EH (cell line): ENCODE measurements at regions not wholly inside any gene's neighbourhood (a gene's known extent, or its start where the extent isn't known, plus 50 kb on each side); places are given as distances from the start of the nearest gene placed in this dataset.

Experiments used
- DNase-seq: peaks from one replicate; pipeline ENCODE4 v3.0.0-alpha.2; 2015; ENCODE audit warnings: low read depth

DNA sequence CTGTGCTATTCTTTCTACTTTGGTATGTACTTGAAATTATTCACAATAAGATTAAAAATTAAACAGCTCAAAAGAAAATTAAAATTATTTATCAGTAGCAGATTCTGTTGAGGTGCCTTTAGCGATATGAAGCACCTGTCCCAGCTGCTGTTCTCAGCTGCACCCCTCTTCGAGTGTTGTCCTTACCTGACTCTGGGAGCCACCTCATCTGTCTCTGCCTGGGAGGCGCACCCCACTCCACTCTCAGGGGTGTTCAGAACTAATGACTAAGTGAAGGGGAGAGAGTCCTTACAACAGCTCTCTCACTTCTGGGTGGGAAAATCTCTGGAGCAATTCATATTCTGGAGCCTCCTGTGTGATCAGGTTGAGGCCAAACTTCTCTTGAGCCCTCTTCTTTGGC, 745.7 kb downstream of the RFPL4B start:
- no peak for DNase-seq

DNA sequence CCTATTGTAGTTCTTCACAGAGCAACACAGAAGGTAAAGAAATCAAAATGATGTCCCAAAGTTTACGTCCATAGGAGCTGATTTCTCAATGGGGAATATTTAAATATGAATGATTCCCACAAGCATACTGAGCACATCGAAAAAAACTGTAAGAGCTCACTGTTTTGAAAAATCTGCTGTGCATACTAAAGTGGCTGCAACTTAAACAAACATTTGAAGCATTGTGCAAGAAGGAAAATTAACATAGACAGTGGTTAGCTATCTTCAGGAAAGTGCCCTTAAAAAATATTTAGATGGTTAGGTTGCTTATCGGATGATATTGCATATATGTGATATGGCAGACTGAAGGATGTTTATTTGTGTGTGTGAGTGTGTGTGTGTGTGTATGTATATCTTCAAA, 747.6 kb downstream of the RFPL4B start:
- peak; percentile 72 for DNase-seq

DNA sequence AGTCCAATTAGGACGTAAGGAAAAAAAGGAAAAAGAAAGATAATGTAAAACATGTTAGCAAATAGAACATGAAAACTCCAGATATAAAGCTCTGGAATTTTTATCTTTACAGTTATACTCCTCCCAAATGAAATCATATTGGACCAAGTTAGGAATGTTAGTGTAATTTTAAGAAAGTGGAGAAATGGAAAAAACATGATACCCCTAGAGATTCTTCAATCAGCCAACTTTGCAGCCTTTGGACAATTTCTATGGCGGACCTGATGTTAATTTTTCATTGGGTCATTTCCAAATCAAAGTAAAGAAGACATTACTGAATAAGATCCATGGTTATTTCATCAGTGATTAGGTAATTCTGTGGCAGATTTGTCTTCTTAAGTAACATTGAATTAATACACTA, 748.7 kb downstream of the RFPL4B start:
- DNase-seq: no peak

DNA sequence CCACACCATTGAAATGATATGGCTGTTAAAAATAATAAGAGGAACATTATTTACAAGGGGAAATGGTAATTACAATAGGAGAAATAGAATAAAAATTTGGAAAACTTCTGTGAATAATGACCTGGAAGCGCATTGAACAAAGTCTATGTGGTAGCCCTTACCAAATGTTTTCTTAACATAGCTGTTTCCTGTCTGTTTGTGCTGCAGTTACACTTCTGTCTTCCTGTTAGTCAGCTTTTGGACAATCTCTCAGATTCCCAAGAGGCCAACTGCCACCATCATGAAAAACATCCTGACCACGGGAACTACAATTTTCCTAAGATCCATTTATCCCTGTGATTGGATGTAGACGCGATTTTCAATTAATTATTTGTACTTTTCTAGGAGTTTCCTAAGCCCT, 754.4 kb upstream of the MARCKS start:
- DNase-seq: peak; percentile 69

DNA sequence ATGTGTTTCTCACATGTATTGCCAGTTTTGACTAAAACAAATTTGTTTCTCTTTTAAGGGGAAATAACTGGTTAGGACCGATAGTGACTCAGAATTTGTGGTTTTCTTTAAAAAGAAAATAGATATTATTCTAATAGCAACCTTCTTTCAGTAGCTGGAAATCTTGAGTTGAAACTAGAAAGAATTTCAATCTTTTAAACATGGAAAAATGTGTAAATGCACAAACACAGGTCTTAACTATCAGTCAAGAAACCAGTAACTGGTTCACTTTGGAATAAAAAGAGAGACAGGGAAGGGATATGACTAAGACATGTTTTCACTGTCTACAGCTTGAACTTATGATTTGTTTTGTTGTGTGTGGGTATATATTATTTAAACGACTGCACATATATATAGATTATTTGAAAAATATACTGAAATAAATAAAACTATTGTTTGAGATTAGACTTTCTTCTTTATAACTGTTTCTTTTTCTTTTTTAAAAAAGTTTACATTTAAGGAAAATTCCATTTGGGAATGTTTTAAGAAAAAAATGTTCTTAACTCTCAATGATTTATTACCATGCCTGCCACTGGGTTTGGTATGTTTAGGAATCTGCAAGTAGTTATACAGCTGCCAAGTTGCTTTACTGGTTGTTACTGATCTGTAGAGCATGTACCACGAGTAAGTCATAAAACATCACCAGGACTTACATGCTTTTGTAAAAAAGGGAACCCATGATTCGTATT, 753.3 kb upstream of the MARCKS start:
- DNase-seq: peak; percentile 94

DNA sequence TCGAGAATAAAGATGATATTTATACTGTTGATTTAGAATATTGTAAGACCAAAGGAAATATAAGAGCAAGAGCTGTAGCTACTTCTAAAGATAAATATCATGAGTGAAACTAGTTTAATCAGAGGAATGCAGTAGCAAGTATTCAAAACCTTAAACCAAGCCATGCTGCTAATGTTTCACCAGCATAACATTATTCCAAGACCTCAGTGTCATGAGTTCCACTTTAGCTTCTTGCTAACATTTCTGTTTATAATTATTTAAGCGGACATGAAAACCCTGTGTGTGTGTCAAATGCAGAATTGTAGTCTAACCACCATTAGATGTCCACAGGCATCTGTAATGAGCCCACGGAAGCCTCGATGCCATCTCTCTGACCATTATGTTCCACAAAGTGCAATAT, 752.6 kb upstream of the MARCKS start:
- no peak for DNase-seq

DNA sequence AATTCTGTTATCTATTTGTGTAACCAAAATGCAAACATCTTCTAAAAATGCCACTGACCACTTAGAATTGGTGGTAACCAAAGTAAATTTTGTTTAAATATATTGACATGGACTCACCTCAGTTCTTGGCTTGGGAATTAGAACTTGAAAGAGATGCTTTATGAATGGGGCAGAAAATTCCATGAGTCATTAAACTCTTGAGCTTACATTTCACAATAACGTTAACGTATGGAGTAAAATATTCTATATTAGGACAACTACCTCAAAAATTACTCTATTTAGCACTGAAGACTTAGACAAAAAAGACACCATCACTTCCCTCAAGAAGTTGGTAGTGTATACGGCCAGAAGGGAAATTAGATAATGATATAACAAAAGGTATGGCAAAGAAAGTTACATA, 752.2 kb upstream of the MARCKS start:
- DNase-seq: no peak

DNA sequence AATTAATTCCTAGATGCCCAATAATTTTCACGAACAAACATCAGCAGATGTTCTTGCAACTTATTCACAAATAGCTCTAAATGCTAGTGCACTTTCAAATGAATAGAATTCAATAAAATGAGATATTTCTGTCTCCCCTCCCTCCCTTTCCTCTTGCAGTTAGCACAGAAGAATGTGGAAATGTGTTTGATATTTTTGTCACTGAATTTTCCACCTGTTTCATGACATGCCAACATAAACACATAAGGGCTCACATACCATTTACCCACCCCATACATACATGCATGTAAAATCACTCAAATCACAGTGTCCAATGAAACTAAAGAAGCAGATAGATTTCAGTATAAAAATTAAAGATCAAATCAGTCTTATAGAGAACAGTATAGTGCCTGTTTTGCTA, 746.9 kb upstream of the MARCKS start:
- DNase-seq: no peak

DNA sequence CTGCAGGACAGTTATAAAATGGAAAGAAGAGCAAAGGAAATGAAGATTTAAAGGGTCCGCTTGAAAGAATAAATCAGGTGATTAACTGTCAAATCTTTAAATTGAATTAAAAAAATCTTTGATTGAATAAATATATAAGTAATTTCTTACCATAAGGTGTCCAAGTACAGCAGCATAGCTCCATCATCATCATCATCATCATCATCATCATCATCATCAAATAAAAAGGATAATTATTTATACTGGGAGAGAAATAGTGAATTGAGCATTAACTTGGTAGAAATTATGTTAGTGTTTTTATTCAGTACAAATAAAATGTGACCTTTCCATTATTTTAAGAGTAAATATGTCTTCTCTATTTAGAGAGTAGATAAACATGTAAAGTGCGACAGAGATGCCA, 745.6 kb upstream of the MARCKS start:
- DNase-seq: no peak

DNA sequence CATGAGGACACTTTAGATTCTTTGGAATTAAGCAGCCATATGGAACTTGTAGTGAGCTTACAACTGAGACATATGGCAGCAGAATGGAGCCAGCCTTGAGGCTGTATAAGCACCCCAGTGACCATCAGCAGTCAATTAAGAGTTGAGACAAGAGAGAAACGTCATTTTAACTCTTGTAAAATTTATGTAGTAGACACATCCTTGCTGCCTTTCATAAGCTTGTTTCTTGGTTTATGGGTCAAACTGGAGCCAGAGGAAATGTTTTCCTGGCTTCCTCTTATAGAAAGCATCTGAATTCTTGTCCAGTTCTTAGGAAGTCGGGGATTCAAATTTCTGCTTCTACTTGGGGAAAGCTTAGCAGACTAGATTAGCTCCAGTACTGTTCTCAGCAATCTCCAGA, 745.1 kb upstream of the MARCKS start:
- peak; percentile 54 for DNase-seq

DNA sequence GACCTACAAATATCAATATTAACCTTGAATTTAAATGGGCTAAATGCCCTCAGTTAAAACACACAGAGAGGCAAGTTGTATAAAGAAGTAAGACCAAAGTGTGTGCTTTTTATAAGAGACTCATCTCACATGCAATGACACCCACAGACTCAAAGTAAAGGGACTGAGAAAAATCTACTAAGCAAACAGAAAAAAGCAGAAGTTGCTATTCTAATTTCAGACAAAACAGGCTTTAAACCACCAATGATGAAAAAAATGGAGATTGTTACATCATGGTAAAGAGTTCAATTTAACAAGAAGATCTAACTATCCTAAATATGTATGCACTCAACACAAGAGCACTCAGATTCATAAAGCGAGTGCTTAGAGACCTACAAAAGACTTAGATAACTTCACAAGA, 741.9 kb upstream of the MARCKS start:
- no peak for DNase-seq

DNA sequence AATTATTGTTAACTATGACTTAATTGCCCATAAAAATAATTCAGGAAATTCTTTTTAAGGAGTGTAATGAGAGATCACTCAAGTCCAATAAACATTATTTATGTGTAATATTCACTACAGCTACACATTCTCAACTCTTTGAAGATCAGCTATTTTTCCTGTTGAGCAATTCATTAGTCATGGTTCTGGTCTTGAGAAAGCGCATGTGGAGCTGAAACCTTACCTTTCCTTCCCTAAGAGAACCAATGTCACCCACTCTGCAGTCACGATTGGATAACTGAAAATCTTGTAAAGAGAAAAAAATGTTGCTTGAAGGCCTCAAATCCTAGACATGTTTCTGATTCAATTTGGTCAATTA, 736.9 kb upstream of the MARCKS start:
- peak; percentile 97 for DNase-seq

DNA sequence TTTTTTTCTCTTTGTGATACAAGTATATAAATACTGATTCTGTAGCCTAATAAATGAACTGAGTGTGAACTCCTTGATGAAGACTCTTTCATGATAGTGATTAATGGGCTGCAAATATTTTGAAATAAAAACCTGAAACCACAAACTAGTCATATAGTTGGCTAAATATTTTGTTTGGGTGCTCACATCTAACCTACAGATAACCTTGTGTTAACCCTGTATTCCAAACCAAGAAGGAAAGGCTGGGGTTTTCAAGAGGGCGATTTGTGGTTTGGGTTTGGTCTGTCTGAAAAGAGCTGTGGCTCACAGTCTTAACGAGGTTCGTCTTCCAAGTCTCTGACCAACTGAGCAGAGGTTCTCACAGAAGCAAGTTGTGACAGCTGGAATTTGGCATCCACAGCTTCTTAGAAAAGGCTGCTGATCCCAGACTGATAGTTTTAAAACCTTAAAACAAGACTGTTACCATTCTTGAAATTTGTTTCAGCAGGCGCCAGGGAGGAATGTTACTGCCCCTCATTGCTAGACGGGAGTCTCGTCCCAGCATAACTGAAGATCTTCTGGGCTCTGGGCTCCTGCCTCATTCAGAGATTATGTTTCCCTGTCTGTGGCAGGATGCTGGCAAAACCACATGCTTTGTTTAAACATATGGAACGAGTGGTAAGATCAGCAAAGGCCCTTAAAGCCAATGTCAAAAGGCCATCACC, 736.4 kb upstream of the MARCKS start:
- peak; percentile 100 for DNase-seq

DNA sequence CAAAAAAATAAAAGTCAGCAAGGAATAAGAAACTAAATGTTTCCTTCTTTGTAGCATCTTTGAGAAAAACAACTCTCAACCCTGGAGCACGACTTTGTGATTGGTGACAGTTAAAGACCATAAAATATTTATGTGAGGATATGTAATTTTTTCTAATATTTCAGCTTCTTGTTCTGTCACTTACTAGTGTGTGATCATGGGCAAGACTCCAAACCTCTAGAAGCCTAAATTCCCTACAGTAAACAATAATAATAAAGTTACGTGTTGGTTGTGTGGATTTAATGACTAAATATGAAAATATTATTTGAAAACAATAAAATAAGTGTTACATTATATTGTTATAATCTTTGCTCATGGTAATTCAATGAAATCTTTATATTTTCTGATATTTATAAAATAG, 735.6 kb upstream of the MARCKS start:
- DNase-seq: no peak

DNA sequence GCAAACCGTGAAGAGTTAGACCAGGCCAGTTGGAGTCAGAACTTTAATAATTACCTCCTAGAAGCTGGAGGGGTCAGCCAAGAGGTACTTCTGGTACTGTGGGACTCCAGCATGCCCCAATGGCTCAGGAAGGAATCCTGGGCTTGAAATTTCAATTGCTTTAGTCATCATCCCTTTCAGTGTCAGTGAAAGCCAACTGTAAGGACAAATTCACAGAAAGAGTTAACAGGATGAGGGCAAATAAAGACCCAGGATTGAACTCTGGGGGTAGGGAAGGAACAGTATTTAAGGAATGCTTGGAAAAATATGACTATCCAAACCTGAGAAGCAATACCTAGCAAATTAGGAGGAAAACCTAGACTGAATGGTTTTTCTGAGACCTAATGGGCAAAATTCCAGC, 735.1 kb upstream of the MARCKS start:
- peak; percentile 98 for DNase-seq

DNA sequence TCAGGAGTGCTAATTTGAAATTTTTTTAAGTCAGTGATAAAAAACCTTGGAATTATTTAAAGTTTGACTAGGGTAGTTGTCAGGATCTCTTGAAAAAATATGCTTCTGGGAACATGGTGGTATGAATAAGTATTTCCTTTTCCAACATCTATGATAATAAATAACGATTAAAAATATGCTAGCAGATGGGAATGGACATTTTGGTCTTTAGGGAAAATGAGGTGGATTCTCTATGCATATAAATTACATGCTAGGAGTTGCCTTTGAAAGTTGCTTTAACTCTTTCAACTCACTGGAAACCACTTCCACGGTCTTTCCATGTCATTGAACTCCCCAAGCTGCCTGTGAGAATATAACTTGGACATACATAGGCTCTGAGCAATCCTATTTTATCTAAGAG, 731.5 kb upstream of the MARCKS start:
- no peak for DNase-seq

DNA sequence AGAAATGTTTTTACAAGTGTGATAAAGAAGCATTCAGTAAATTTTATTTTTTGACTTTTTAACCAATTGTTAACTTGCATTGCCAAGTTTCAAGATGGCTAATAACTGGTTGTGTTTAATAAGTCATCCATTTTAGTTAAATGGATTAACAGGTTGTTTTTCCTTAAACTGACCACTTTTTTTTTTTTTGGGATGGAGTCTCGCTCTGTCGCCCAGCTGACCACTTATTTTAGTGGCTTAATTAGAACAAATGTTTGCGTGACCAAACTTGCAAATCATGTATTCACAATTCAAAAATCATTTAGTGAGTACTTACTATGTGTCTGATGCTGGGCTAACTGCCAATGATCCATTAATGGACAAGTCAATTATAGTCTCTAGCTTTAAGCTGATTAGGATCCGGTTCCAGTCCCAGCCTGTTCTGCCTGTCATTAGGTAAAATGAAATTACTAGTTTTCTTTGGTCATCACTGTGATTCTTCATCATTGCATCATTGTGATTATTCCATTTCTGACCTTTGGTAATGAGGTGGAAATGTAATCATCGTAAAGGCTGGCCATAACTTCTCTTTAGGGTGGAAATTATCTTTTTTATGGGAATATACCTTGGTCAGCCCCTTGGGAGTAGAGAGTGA, 729.2 kb upstream of the MARCKS start:
- DNase-seq: no peak

DNA sequence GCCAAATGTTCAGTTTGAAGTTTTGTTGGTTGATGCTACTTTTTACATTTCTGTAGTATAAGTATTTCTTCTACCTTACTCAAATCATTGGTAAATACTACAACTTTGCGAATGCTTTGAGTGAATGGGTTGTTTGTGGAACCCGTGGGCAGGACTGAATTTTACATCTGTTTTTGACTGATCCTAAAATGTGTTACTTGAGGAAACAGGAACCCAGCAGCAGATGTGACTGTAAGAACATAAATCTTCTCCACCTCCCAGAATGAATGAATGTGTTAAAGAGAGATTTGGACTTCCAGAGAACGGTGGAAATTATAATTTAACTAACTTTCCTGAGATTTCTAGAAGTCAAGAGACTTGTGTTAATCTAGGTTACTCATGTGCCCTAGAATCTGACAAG, 728.5 kb upstream of the MARCKS start:
- no peak for DNase-seq

DNA sequence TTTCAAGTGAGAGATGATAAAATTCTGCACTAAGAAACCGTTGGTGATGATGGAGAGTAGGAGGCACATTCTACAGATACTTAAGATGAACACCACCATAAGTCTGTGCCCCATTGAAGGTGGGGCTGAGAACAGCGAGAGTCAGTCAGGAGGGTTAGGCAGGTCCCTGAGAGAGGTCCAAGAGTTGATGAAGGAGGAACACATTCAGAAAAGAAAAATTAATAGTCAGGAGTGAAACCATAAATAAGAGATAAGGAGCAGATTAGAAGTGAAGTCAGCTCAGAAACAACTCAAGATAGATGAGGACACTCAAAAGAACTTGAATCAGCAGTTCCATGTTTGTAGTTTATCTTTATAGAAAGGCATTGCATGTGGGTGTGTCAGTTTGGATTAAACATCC, 727.2 kb upstream of the MARCKS start:
- no peak for DNase-seq

DNA sequence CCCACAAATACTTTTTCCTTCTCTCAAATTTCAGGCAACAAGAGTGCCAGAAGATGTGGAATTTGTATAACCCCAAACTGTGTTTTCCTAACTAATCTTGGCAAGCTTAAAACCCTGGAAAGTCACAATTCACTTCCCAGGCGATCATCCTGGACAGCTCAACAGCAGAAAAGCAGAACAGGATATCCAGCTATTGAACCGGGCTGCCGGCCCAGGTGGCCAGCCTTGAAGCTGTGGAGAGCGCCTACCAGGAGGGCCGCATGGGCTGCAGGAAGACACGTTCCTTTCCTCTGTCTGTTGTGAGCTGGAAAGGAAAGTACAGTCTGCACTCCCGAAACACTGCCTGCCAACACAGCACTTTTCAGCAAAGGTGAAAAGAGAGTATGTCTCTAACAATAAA, 719.7 kb upstream of the MARCKS start:
- peak; percentile 41 for DNase-seq

DNA sequence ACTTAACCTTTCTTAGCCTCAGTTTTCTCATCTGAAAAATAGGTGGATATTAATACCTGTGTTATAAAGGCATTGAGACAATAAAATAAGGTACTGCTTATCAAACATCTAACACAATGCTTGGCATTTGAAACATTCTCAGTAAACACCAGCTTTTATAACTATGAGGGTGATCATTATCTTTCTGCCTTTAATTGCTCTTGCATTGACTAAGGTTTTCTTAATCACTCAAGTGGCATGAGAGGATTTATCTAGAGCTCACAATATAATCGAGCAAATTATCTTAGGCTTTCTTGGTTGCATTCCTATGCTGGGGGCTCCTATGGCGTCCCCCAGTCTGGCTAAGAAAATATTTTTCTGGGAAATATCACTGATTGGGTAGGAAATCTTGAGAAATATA, 716.4 kb upstream of the MARCKS start:
- DNase-seq: peak; percentile 51

DNA sequence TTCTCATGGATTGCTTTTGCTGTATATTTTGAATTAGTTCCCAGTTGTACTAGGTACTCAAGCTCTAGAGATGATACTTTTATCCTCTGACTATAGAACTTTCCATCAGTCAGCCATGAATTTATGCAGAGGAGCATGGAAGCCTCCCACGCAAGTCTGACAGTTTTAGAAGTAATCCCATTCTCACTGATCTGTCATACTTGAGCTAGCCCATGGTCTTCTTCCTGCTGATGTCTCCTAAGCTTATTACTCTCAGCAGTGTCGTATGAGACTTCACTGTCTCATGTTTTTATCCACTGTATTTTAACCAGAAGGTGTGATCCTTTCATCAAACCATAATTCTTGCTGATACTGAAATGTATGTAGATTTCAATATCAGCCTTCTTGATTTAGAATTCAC, 715.2 kb upstream of the MARCKS start:
- DNase-seq: no peak

DNA sequence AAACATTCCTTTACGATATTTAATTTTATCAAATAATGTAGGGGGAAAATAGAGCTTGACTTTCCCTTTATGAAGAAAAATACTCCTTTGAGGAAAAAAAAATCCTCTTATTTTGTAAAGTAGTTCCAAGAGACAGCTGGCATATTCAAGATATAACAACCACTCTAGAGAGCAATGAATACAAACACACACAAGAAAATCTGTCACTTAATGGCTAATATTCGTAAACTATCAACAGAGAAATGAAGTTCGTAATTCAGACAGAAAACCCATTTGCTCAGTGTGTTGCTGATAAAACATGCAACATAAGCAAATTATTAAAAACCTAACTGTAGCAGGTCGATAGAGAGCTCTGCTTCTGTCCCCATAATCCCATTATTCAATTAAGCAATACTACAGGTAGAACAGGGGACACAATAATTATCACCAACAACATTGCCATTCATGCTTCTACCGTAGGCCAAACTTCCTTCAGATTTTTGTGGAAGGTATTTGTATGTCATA, 714.4 kb upstream of the MARCKS start:
- no peak for DNase-seq
